MM.1S (cell line): ENCODE measurements at regions not wholly inside any gene's neighbourhood (a gene's known extent, or its start where the extent isn't known, plus 50 kb on each side); places are given as distances from the start of the nearest gene placed in this dataset.

Source experiments
- EZH2 ChIP-seq: fragments of 300-600 bp; sonication (generic); optimal IDR thresholded peaks from 2 replicates; pipeline ENCODE3; 2017; ENCODE audit warnings: low read depth, mild to moderate bottlenecking, antibody characterized with exemption, low read length, mixed read lengths
- TF ChIP-seq, protein P1 (sequence below): fragments of 300-600 bp; sonication (generic); IDR thresholded peaks from 2 replicates; pipeline ENCODE4 v1.5.1; 2016; ENCODE audit warnings: antibody characterized with exemption, low read length, mixed read lengths

DNA sequence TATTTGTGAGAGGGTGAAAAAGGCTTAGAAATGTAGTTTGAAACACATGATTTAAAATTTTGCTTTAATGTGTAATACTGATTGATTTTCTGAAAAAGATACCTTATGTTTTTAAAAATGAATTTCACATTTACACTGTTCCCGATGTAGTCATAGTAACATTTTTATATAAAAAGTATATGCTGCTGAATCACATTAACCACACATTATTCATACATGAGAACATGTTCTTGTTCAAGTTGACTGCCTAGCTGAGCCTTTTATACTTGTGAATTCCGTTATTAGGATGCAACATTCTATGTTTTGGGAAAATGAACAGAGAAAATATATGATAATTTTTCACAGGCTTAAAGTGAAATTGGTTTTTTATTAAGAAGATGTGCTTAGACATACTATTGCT, 461.1 kb upstream of the NUDT12 start:
- TF ChIP-seq, protein P1, sequence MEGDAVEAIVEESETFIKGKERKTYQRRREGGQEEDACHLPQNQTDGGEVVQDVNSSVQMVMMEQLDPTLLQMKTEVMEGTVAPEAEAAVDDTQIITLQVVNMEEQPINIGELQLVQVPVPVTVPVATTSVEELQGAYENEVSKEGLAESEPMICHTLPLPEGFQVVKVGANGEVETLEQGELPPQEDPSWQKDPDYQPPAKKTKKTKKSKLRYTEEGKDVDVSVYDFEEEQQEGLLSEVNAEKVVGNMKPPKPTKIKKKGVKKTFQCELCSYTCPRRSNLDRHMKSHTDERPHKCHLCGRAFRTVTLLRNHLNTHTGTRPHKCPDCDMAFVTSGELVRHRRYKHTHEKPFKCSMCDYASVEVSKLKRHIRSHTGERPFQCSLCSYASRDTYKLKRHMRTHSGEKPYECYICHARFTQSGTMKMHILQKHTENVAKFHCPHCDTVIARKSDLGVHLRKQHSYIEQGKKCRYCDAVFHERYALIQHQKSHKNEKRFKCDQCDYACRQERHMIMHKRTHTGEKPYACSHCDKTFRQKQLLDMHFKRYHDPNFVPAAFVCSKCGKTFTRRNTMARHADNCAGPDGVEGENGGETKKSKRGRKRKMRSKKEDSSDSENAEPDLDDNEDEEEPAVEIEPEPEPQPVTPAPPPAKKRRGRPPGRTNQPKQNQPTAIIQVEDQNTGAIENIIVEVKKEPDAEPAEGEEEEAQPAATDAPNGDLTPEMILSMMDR, result no peak
- TF ChIP-seq EZH2, result no peak
